ENCODE measurements at regions not wholly inside any gene's neighbourhood (a gene's known extent, or its start where the extent isn't known, plus 50 kb on each side); places are given as distances from the start of the nearest gene placed in this dataset.

DNA sequence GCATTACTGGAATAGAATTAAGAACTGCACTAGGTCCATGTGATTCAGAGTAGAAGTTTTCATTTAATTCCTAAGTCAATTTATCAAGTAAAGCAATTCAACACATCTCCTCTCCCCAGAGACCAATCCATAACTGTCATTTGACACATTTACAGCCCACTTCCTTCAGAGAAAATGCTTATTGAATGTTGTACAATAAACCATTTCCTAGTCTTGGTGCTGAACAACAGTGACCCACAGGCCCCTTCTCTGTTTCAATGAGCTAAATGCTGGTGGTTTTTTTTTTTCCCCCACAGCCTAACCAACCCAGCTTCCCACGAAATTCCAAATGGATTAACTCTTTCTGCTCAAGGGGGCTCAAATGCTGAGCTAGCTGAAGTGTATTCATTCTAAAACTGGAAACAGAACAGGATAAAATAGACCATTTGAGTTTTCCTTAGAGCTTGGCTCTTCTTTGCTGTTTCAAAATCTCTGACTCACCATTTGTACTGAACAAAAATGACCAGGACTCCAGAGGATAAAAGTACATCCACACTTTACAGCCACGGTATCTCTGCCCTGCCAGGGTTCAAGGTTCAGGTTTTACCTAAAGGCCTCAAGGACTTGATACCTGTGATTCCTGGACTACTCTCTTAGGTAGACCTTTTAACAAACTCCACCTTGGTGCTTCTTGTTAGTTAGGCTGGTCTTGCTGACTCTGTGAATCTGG lies 62.3 kb downstream of the TMEM100 start:
- H3K27ac ChIP-seq: no peak overlapping the region
- TF ChIP-seq ZFX (IDR thresholded peaks at IDR 0.05; ENCODE audit: borderline replicate concordance): no peak
- TF ChIP-seq, protein P1, sequence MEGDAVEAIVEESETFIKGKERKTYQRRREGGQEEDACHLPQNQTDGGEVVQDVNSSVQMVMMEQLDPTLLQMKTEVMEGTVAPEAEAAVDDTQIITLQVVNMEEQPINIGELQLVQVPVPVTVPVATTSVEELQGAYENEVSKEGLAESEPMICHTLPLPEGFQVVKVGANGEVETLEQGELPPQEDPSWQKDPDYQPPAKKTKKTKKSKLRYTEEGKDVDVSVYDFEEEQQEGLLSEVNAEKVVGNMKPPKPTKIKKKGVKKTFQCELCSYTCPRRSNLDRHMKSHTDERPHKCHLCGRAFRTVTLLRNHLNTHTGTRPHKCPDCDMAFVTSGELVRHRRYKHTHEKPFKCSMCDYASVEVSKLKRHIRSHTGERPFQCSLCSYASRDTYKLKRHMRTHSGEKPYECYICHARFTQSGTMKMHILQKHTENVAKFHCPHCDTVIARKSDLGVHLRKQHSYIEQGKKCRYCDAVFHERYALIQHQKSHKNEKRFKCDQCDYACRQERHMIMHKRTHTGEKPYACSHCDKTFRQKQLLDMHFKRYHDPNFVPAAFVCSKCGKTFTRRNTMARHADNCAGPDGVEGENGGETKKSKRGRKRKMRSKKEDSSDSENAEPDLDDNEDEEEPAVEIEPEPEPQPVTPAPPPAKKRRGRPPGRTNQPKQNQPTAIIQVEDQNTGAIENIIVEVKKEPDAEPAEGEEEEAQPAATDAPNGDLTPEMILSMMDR (IDR thresholded peaks at IDR 0.05): no peak

DNA sequence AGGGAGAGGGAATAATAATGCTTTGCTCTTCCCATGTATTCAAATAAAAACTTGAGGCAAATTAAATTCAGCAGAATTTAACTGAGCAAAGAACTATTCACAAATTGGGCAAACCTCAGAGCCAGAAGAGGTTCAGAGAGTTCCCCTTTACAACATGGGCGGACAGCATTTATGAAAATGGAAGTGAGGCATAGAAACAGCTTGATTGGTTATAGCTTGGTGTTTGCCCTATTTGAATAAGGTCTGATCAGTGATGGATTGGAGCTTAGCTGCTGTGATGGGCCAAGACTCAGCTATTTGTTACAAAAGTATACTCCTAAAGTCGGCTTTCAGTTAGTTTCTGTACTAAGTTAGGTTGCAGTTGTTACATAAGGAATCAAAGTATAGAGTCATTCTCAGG lies 63.0 kb downstream of the TMEM100 start:
- TF ChIP-seq, protein P1 (IDR thresholded peaks at IDR 0.05): no peak
- no peak for TF ChIP-seq ZFX (IDR thresholded peaks at IDR 0.05; ENCODE audit: borderline replicate concordance)
- no peak overlapping the region for H3K27ac ChIP-seq

DNA sequence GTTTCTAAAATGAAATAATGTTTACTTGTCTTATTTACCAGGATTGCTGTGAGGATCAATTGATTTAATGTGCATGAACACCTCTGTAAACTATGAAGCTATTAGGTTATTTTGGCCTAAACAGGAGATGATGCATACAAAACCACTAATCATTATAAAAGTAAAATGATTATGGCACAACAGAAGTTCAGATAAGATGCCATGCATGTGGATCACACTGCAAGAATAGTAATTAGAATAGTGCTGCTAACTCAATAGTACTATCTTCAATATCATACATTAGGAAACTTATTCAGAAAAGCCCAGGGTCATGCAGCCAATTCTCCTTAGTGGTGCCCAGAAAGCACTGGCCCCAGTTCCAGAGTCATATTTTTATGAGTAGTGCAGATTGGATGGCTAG lies 66.9 kb downstream of the TMEM100 start:
- TF ChIP-seq ZFX (IDR thresholded peaks at IDR 0.05; ENCODE audit: borderline replicate concordance): no peak
- TF ChIP-seq, protein P1 (IDR thresholded peaks at IDR 0.05): no peak
- H3K27ac ChIP-seq: no peak overlapping the region

DNA sequence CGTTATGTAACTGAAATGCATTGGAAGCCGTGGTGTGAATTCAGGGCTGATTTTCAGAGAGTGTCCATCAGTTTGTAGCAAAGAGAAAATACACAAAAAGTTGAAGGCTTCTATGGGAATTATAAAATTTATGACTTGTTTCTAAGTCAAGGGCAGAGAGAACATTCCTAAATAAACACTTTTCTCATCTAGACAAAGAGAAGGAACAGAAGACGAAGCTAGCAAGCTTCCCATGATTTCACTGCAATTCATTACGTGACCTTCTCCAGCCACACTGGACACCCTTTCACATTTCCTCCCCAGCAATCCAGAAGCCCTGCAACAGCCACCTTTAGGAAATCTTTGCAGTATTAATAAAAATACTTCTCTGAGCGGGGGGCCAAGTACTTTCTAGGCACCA lies 67.8 kb downstream of the TMEM100 start:
- no peak overlapping the region for H3K27ac ChIP-seq
- TF ChIP-seq ZFX (IDR thresholded peaks at IDR 0.05; ENCODE audit: borderline replicate concordance): no peak
- TF ChIP-seq, protein P1 (IDR thresholded peaks at IDR 0.05): no peak

DNA sequence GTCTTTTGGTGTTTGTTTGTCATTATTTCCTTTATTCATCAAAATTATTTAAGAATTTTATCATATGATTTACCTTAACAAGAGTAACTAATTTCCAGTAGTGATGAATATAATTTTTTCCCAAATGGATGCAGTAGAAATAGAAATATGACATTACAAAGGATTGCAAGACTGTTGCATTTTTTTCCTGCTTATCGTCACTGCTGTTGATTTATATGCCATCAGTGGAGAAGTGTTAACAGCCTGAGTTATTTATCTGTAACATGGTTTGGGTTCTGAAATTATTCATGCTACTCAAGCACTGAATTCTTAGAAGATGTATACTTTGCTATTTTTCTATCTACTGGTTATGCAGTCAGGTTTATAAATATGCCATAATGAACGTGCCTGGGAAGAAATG lies 68.6 kb downstream of the TMEM100 start:
- no peak overlapping the region for H3K27ac ChIP-seq
- TF ChIP-seq, protein P1 (IDR thresholded peaks at IDR 0.05): no peak
- no peak for TF ChIP-seq ZFX (IDR thresholded peaks at IDR 0.05; ENCODE audit: borderline replicate concordance)

DNA sequence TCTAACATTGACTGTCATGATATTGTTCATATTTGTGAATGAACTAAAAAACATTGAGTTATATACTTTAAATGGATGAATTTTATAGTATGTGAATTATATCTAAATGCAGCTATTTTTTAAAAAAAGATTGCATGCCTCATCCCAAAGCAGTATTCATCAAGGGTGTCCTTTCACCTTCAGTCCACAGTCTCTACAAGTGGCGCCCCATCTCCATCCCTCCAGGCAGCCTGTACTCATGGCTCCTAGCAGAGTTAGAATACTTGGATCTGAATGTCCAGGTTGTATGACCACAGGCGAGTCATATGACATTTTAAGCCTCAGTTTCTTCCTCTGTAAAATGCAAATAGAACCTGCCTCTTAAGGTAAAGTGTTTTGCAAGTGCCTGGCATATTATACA lies 69.8 kb downstream of the TMEM100 start:
- H3K27ac ChIP-seq: no peak overlapping the region
- TF ChIP-seq, protein P1 (IDR thresholded peaks at IDR 0.05): no peak
- TF ChIP-seq ZFX (IDR thresholded peaks at IDR 0.05; ENCODE audit: borderline replicate concordance): no peak

DNA sequence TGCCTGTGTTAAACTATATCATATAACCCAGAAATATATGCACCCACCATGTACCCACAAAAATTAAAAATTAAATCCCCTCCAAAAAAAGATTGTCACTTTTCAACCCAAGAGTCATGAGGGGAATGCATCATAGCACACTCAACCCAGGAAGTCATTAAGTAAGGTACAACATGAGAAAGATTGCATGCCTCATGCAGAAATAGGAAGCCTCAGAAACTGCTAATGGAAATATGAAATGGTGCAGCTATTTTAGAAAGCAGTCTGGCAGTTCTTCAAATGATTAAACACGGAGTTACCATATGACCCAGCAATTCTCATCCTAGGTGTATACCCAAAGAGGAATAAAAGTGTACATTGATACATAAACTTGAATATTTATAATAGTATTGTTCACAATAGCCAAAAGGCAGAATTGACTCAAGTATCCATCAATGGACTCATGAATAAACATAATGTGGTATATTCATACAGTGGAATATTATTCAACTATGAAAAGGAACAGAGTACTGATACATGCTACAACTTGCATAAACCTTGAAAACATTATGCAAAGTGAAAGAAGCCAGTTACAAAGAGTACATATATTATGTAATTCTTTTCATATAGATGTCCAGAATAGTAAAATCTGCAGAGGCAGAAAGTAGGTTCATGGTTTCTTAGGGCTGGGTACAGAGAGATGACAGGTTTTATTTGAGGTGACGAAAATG lies 70.4 kb downstream of the TMEM100 start:
- no peak for TF ChIP-seq ZFX (IDR thresholded peaks at IDR 0.05; ENCODE audit: borderline replicate concordance)
- H3K27ac ChIP-seq: no peak overlapping the region
